ENCODE measurements at regions not wholly inside any gene's neighbourhood (a gene's known extent, or its start where the extent isn't known, plus 50 kb on each side); places are given as distances from the start of the nearest gene placed in this dataset.

DNA sequence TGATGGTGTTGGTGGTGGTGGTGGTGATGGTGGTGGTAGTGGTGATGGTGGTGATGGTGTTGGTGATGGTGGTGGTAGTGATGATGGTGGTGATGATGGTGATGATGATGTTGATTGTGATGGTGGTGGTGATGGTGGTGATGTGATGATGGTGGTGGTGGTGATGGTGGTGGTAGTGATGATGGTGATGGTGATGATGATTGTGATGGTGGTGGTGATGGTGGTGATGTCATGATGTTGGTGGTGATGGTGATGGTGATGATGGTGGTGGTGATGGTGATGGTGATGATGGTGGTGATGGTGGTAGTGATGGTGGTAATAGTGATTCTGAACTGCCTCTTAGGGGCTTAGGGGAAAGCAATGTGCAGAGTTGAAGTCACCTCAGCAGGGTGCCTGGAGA is 760.7 kb downstream of the GALR1 start:
- DNase-seq, result no peak
- H3K4me1 ChIP-seq, result no peaks in the 10 kb centered on the region
- no peaks in the 10 kb centered on the region for H3K36me3 ChIP-seq
- no peaks in the 10 kb centered on the region for H3K27me3 ChIP-seq
- TF ChIP-seq, protein P1, sequence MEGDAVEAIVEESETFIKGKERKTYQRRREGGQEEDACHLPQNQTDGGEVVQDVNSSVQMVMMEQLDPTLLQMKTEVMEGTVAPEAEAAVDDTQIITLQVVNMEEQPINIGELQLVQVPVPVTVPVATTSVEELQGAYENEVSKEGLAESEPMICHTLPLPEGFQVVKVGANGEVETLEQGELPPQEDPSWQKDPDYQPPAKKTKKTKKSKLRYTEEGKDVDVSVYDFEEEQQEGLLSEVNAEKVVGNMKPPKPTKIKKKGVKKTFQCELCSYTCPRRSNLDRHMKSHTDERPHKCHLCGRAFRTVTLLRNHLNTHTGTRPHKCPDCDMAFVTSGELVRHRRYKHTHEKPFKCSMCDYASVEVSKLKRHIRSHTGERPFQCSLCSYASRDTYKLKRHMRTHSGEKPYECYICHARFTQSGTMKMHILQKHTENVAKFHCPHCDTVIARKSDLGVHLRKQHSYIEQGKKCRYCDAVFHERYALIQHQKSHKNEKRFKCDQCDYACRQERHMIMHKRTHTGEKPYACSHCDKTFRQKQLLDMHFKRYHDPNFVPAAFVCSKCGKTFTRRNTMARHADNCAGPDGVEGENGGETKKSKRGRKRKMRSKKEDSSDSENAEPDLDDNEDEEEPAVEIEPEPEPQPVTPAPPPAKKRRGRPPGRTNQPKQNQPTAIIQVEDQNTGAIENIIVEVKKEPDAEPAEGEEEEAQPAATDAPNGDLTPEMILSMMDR (IDR thresholded peaks at IDR 0.05; ENCODE audit: low read depth, low read length), result no peak
- no peak overlapping the region for H3K4me3 ChIP-seq (ENCODE audit: low read depth, low read length)
- no peaks in the 10 kb centered on the region for H3K9me3 ChIP-seq

DNA sequence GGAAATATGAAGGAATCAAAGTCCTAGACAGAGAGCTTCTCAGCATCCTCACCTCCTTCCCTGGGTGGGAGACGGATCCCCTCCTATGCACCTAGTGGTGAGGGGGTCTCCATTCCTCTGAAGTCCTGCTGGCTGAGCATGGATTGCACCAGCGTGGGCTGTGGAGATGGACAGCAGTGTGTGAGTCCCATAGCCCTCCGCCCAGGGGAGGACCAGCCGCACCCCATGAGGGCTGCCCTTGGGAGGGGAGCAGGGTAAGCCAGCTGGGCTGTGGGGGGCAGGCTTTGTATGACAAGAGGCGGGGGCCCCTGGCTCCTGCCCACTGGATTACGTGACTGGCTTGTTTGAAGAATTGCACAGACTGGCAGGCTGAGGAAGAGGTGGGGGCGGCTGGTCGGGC is 768.2 kb downstream of the GALR1 start:
- no peak for DNase-seq
- Histone ChIP-seq H3K4me3 (ENCODE audit: low read depth, low read length) (no peak overlapping the region), H3K36me3 (no peaks in the 10 kb centered on the region), H3K4me1 (no peaks in the 10 kb centered on the region), H3K9me3 (no peaks in the 10 kb centered on the region), H3K27me3 (no peaks in the 10 kb centered on the region)
- TF ChIP-seq, protein P1 (IDR thresholded peaks at IDR 0.05; ENCODE audit: low read depth, low read length), result no peak

DNA sequence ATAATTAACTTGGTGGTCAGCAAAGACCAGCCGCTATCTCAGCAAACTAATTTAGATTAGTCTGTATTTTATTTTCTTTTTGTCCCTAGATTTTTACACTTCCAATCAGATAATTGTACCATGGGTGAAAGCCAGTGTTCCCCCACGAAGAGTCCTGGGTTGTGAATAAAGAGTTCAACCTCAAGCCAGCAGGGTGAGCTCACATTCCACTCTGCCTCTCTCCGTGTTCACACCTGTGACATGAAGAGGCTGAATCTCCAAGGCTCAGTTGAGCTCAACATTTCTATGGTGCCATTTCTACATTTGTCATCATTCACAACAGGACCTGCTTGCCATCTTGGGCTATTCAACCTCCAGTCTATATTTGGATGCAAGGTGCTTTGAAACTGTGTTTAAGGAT is 771.5 kb downstream of the GALR1 start:
- Histone ChIP-seq H3K9me3 (no peaks in the 10 kb centered on the region), H3K27me3 (no peaks in the 10 kb centered on the region), H3K36me3 (no peaks in the 10 kb centered on the region), H3K4me3 (ENCODE audit: low read depth, low read length) (no peak overlapping the region), H3K4me1 (no peaks in the 10 kb centered on the region)
- TF ChIP-seq, protein P1 (IDR thresholded peaks at IDR 0.05; ENCODE audit: low read depth, low read length), result no peak
- DNase-seq, result no peak

DNA sequence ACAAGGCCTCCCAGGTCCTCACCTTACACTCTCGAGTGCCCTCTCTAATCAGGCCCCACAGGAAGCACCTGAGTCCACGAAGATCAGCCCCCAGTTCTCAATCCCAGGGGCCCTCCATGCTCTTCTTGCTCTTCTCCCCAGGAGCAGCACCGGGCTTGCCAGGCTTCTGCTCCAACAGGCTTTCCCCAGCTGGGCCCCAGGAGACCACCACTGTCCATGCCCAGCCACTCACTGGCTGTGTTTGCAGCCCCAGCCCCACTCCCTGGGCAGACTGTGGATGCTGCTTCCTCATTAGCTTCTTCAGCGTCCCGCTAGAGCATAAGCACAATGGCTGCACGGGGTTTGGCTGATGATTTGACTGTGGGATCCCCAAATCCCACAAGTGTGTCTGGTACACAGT is 781.9 kb downstream of the GALR1 start:
- no peaks in the 10 kb centered on the region for H3K4me1 ChIP-seq
- no peaks in the 10 kb centered on the region for H3K27me3 ChIP-seq
- H3K9me3 ChIP-seq, result no peaks in the 10 kb centered on the region
- no peak overlapping the region for H3K4me3 ChIP-seq (ENCODE audit: low read depth, low read length)
- no peak for DNase-seq
- TF ChIP-seq, protein P1 (IDR thresholded peaks at IDR 0.05; ENCODE audit: low read depth, low read length), result no peak
- H3K36me3 ChIP-seq, result no peaks in the 10 kb centered on the region

DNA sequence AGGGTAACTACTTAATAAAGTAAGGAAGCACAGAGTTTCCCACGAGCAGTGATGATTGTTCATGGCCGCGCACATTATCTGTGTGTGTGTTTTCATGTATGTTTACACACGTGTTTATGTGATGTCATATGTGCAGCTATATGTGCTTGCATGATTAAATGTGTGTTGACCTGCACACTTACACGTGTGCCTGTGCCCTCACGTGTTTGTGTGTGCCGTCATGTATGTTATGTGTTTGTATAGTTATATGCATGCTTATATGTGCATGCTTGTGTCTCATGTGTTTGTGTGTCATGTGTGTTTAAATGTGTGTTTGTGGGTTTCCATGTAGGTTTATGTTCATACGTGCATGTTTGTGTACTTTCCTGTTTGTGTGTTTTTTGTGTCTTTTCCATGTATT is 782.3 kb downstream of the GALR1 start:
- DNase-seq, result no peak
- Histone ChIP-seq H3K4me1 (no peaks in the 10 kb centered on the region), H3K36me3 (no peaks in the 10 kb centered on the region), H3K4me3 (ENCODE audit: low read depth, low read length) (no peak overlapping the region), H3K27me3 (no peaks in the 10 kb centered on the region), H3K9me3 (no peaks in the 10 kb centered on the region)
- TF ChIP-seq, protein P1 (IDR thresholded peaks at IDR 0.05; ENCODE audit: low read depth, low read length), result no peak

DNA sequence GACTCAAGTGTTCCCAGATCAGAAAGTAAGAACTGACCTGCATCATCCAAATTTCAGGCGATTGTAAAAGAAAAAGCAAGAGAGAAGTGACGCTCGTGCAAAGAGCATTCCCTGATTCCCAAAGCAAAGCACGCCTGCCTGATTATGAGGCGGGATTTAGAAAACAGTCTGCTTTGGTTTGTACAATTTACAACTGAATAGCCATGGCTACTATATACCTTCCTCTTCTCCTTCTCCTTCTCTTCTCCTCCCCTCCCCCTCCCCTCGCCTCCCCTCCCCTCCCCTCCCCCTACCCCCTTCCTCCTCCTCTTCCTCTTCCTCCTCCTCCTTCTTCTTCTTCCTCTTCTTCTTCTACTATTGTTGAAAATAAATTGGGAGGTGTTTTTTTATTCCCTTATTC is 782.9 kb downstream of the GALR1 start:
- Histone ChIP-seq H3K4me3 (ENCODE audit: low read depth, low read length) (no peak overlapping the region), H3K9me3 (no peaks in the 10 kb centered on the region), H3K4me1 (no peaks in the 10 kb centered on the region), H3K27me3 (no peaks in the 10 kb centered on the region), H3K36me3 (no peaks in the 10 kb centered on the region)
- TF ChIP-seq, protein P1 (IDR thresholded peaks at IDR 0.05; ENCODE audit: low read depth, low read length), result no peak
- DNase-seq, result no peak

Measured in BE2C (cell line).